ENCODE measurements at regions not wholly inside any gene's neighbourhood (a gene's known extent, or its start where the extent isn't known, plus 50 kb on each side); places are given as distances from the start of the nearest gene placed in this dataset.
"Not testable (repeated sequence)": the region's sequence is repeated elsewhere in the genome, so short reads cannot be mapped to it uniquely, and the experiment has no call there.

GRCh38 chr1:54475946-54476516, 69.8 kb upstream of the SSBP3 start:
- peaks cover 0 to 5% of the 10 kb centered on the region in 2 donors for H3K27me3 ChIP-seq
- no peak overlapping the region for H3K27ac ChIP-seq
- TF ChIP-seq CTCF (IDR thresholded peaks at IDR 0.05) (no peak), POLR2A (IDR thresholded peaks at IDR 0.05) (no peak)
- no peaks in the 10 kb centered on the region for H3K36me3 ChIP-seq (replicated peaks in 1 of 2; ENCODE audit: insufficient read depth in 1 of 2, low read depth in 2 of 2)
- 60 to 70% methylated on average over 10 of the region's 10 CpGs for WGBS, 2 donors
- DNase-seq, result no peak
- ATAC-seq, result no peak
- intact Hi-C loops (cut with DNase I), result no loop called here
- no peak overlapping the region for H3K4me3 ChIP-seq
- H3K9me3 ChIP-seq, result no peaks in the 10 kb centered on the region
- peaks cover 11% of the 10 kb centered on the region for H3K4me1 ChIP-seq

- Histone ChIP-seq H3K27ac (no peak overlapping the region), H3K36me3 (replicated peaks in 1 of 2; ENCODE audit: insufficient read depth in 1 of 2, low read depth in 2 of 2) (no peaks in the 10 kb centered on the region), H3K9me3 (no peaks in the 10 kb centered on the region), H3K27me3 (peaks cover 0 to 5% of the 10 kb centered on the region in 2 donors), H3K4me3 (no peak overlapping the region), H3K4me1 (peaks cover 11% of the 10 kb centered on the region)
- no peak for ATAC-seq
- TF ChIP-seq CTCF (IDR thresholded peaks at IDR 0.05), result no peak
- TF ChIP-seq POLR2A (IDR thresholded peaks at IDR 0.05), result no peak
- intact Hi-C loops (cut with DNase I), result no loop called here
- no peak for DNase-seq
- WGBS, 2 donors, result 26 to 42% methylated on average over 14 to 21 of the region's 21 CpGs
Measured at GRCh38 chr1:54475357-54475881, 69.2 kb upstream of the SSBP3 start.

GRCh38 chr1:54474310-54475251, 68.4 kb upstream of the SSBP3 start:
- Histone ChIP-seq H3K4me1 (peaks cover 11% of the 10 kb centered on the region), H3K27me3 (peaks cover 0 to 5% of the 10 kb centered on the region in 2 donors), H3K9me3 (no peaks in the 10 kb centered on the region), H3K36me3 (replicated peaks in 1 of 2; ENCODE audit: insufficient read depth in 1 of 2, low read depth in 2 of 2) (no peaks in the 10 kb centered on the region), H3K4me3 (no peak overlapping the region), H3K27ac (no peak overlapping the region)
- TF ChIP-seq CTCF (IDR thresholded peaks at IDR 0.05), result no peak
- no peak for TF ChIP-seq POLR2A (IDR thresholded peaks at IDR 0.05)
- 0 to 14% methylated on average over 1 to 37 of the region's 47 CpGs for WGBS, 2 donors
- DNase-seq, result no peak
- intact Hi-C loops (cut with DNase I), result no loop called here
- no peak for ATAC-seq

- peaks cover 0 to 5% of the 10 kb centered on the region in 2 donors for H3K27me3 ChIP-seq
- ATAC-seq, result no peak
- peaks cover 11% of the 10 kb centered on the region for H3K4me1 ChIP-seq
- 63 to 68% methylated on average over 6 to 7 of the region's 7 CpGs for WGBS, 2 donors
- H3K27ac ChIP-seq, result no peak overlapping the region
- H3K36me3 ChIP-seq (replicated peaks in 1 of 2; ENCODE audit: insufficient read depth in 1 of 2, low read depth in 2 of 2), result no peaks in the 10 kb centered on the region
- intact Hi-C loops (cut with DNase I), result no loop called here
- H3K4me3 ChIP-seq, result no peak overlapping the region
- TF ChIP-seq CTCF (IDR thresholded peaks at IDR 0.05) (no peak), POLR2A (IDR thresholded peaks at IDR 0.05) (no peak)
- DNase-seq, result no peak
- H3K9me3 ChIP-seq, result no peaks in the 10 kb centered on the region
Measured at GRCh38 chr1:54471588-54471987, 65.4 kb upstream of the SSBP3 start.

GRCh38 chr1:54469444-54469843, 63.2 kb upstream of the SSBP3 start:
- H3K36me3 ChIP-seq (replicated peaks in 1 of 2; ENCODE audit: insufficient read depth in 1 of 2, low read depth in 2 of 2); H3K27ac ChIP-seq; ATAC-seq; H3K4me3 ChIP-seq; H3K9me3 ChIP-seq; DNase-seq; intact Hi-C loops (cut with DNase I); H3K27me3 ChIP-seq: not testable (repeated sequence)
- WGBS, 2 donors, result 87 to 93% methylated on average over 2 of the region's 2 CpGs
- peaks cover 17% of the 10 kb centered on the region for H3K4me1 ChIP-seq

- ATAC-seq; H3K9me3 ChIP-seq; intact Hi-C loops (cut with DNase I); H3K36me3 ChIP-seq (replicated peaks in 1 of 2; ENCODE audit: insufficient read depth in 1 of 2, low read depth in 2 of 2); H3K27ac ChIP-seq; H3K27me3 ChIP-seq; DNase-seq; H3K4me3 ChIP-seq: not testable (repeated sequence)
- peaks cover 22% of the 10 kb centered on the region for H3K4me1 ChIP-seq
- 92 to 93% methylated on average over 2 to 5 of the region's 5 CpGs for WGBS, 2 donors
Measured at GRCh38 chr1:54468288-54469084, 62.3 kb upstream of the SSBP3 start.
